ENCODE measurements at regions not wholly inside any gene's neighbourhood (a gene's known extent, or its start where the extent isn't known, plus 50 kb on each side); places are given as distances from the start of the nearest gene placed in this dataset.

- DNase-seq (ENCODE audit: extremely low read depth in 1 of 2, low read depth in 1 of 2) = no peak
Measured at GRCh38 chr11:13907678-13908077, 54.8 kb upstream of the SPON1 start.

GRCh38 chr11:13908535-13908934 is 54.0 kb upstream of the SPON1 start:
- DNase-seq (ENCODE audit: extremely low read depth in 1 of 2, low read depth in 1 of 2) = no peak

Data from activated CD8-positive, alpha-beta memory T cell treated with anti-CD3 and anti-CD28 coated beads for 1 hour (primary cell).